Tibial nerve (tissue), 4 donors: ENCODE measurements at regions not wholly inside any gene's neighbourhood (a gene's known extent, or its start where the extent isn't known, plus 50 kb on each side); places are given as distances from the start of the nearest gene placed in this dataset.

Experiments
- DNase-seq, 2 donors: peaks; one replicate each; pipeline ENCODE4 v3.0.0-alpha.2; 2019; ENCODE audit warnings: low spot score in 2 of 2
- H3K27ac ChIP-seq, 4 donors: fragments of 200-600 bp; sonication (generic) in 3 of 4; one replicate each; pipeline ENCODE4 v1.5.1; 2017 to 2019; ENCODE audit warnings: mild to moderate bottlenecking in 1 of 4
- H3K27me3 ChIP-seq, 2 donors: fragments of 200-600 bp; sonication (generic) in 1 of 2; one replicate each; pipeline versions ENCODE4 v1.5.1 to v1.6.0; 2017 to 2019
- H3K36me3 ChIP-seq, 3 donors: fragments of 200-600 bp; sonication (generic); one replicate each; pipeline ENCODE4 v1.5.1; 2018 to 2019
- H3K4me1 ChIP-seq, 4 donors: fragments of 200-600 bp; sonication (generic) in 3 of 4; one replicate each; pipeline ENCODE4 v1.5.1; 2017 to 2019
- H3K4me3 ChIP-seq, 4 donors: fragments of 200-600 bp; sonication (generic) in 3 of 4; one replicate each; pipeline ENCODE4 v1.5.1; 2017 to 2019; ENCODE audit warnings: mild to moderate bottlenecking in 1 of 4, moderate library complexity in 1 of 4
- H3K9me3 ChIP-seq, 4 donors: fragments of 200-600 bp; sonication (generic) in 3 of 4; one replicate each; pipeline ENCODE4 v1.5.1; 2017 to 2019
- CTCF ChIP-seq, 5 experiments: fragments of 200-600 bp in 3 of 5; fragments of 450-650 bp in 2 of 5; sonication (generic) in 3 of 5; IDR thresholded peaks; one replicate each; pipeline ENCODE4 v1.5.1; 2016 to 2019; ENCODE audit warnings: antibody characterized with exemption in 5 of 5, mild to moderate bottlenecking in 3 of 5, moderate library complexity in 2 of 5
- EP300 ChIP-seq, 2 donors: sonication (generic); formaldehyde crosslinking; IDR thresholded peaks; one replicate each; pipeline ENCODE4 v1.6.1; 2017; ENCODE audit warnings: antibody characterized with exemption in 2 of 2, mild to moderate bottlenecking in 1 of 2
- POLR2A ChIP-seq, 2 donors: fragments of 450-650 bp; IDR thresholded peaks; one replicate each; pipeline ENCODE4 v1.6.1; 2017; ENCODE audit warnings: antibody characterized with exemption in 2 of 2, mild to moderate bottlenecking in 2 of 2, moderate library complexity in 2 of 2
- WGBS, 2 donors: methylation state at CpG; one replicate each; pipeline ENCODE4 v1.1.5; 2018; 5-methylcytosine and 5-hydroxymethylcytosine counted together

- Histone ChIP-seq H3K27ac (no peak overlapping the region), H3K4me1 (no peaks in the 10 kb centered on the region), H3K27me3 (no peaks in the 10 kb centered on the region), H3K4me3 (no peak overlapping the region), H3K9me3 (no peaks in the 10 kb centered on the region), H3K36me3 (no peaks in the 10 kb centered on the region)
- TF ChIP-seq CTCF (IDR thresholded peaks at IDR 0.05), result no peak
- no peak for TF ChIP-seq POLR2A (IDR thresholded peaks at IDR 0.05)
- DNase-seq, result no peak
- 58 to 59% methylated on average over 6 of the region's 6 CpGs for WGBS, 2 donors
Observed at GRCh38 chr9:32264170-32264864, 120.1 kb upstream of the ACO1 start.

- TF ChIP-seq EP300 (IDR thresholded peaks at IDR 0.05), result no peak
- no peak for TF ChIP-seq POLR2A (IDR thresholded peaks at IDR 0.05)
- TF ChIP-seq CTCF (IDR thresholded peaks at IDR 0.05), result no peak
- H3K9me3 ChIP-seq, result no peaks in the 10 kb centered on the region
- no peaks in the 10 kb centered on the region for H3K27me3 ChIP-seq
- H3K4me3 ChIP-seq, result no peak overlapping the region
- H3K27ac ChIP-seq, result no peak overlapping the region
- no peaks in the 10 kb centered on the region for H3K36me3 ChIP-seq
- WGBS, 2 donors, result 87 to 94% methylated on average over 3 of the region's 3 CpGs
- no peak for DNase-seq
- no peaks in the 10 kb centered on the region for H3K4me1 ChIP-seq
Observed at GRCh38 chr9:32265037-32265436, 119.4 kb upstream of the ACO1 start.

GRCh38 chr9:32278991-32279390, 105.5 kb upstream of the ACO1 start:
- DNase-seq, result no peak
- no peak overlapping the region for H3K4me3 ChIP-seq
- no peaks in the 10 kb centered on the region for H3K9me3 ChIP-seq
- no peak overlapping the region for H3K27ac ChIP-seq
- H3K36me3 ChIP-seq, result no peaks in the 10 kb centered on the region
- TF ChIP-seq EP300 (IDR thresholded peaks at IDR 0.05) (no peak), CTCF (IDR thresholded peaks at IDR 0.05) (no peak), POLR2A (IDR thresholded peaks at IDR 0.05) (no peak)
- no peaks in the 10 kb centered on the region for H3K4me1 ChIP-seq
- H3K27me3 ChIP-seq, result no peaks in the 10 kb centered on the region

GRCh38 chr9:32289756-32290155, 94.7 kb upstream of the ACO1 start:
- H3K36me3 ChIP-seq, result no peaks in the 10 kb centered on the region
- no peak overlapping the region for H3K4me3 ChIP-seq
- 90 to 92% methylated on average over 3 of the region's 3 CpGs for WGBS, 2 donors
- H3K9me3 ChIP-seq, result peaks cover 0 to 3% (median 0%) of the 10 kb centered on the region in 4 donors
- H3K27me3 ChIP-seq, result no peaks in the 10 kb centered on the region
- H3K4me1 ChIP-seq, result no peaks in the 10 kb centered on the region
- no peak overlapping the region for H3K27ac ChIP-seq
- no peak for TF ChIP-seq EP300 (IDR thresholded peaks at IDR 0.05)
- TF ChIP-seq POLR2A (IDR thresholded peaks at IDR 0.05), result no peak
- TF ChIP-seq CTCF (IDR thresholded peaks at IDR 0.05), result no peak
- DNase-seq, result no peak

- WGBS, 2 donors, result 87% methylated on average over 3 of the region's 3 CpGs
- TF ChIP-seq EP300 (IDR thresholded peaks at IDR 0.05), result no peak
- no peak for TF ChIP-seq CTCF (IDR thresholded peaks at IDR 0.05)
- no peak for TF ChIP-seq POLR2A (IDR thresholded peaks at IDR 0.05)
- DNase-seq, result no peak
- Histone ChIP-seq H3K4me3 (no peak overlapping the region), H3K27me3 (no peaks in the 10 kb centered on the region), H3K27ac (no peak overlapping the region), H3K9me3 (peaks cover 0 to 3% (median 0%) of the 10 kb centered on the region in 4 donors), H3K4me1 (no peaks in the 10 kb centered on the region), H3K36me3 (no peaks in the 10 kb centered on the region)
Observed at GRCh38 chr9:32291370-32291769, 93.1 kb upstream of the ACO1 start.
